Endodermal cell (in vitro differentiated cells): ENCODE measurements at regions not wholly inside any gene's neighbourhood (a gene's known extent, or its start where the extent isn't known, plus 50 kb on each side); places are given as distances from the start of the nearest gene placed in this dataset.

Experiments used
- DNase-seq: peaks from one replicate; pipeline ENCODE4 v3.0.0-alpha.2; 2017
- H3K27ac ChIP-seq: 2 replicates; pipeline ENCODE4 v1.5.1; 2013; ENCODE audit warnings: mild to moderate bottlenecking, low read depth, low read length, moderate library complexity
- H3K27me3 ChIP-seq: 2 replicates; pipeline ENCODE4 v1.6.1; 2013; ENCODE audit warnings: mild to moderate bottlenecking, low read length, moderate library complexity; ENCODE audit not compliant: insufficient read depth, control insufficient read depth, poor library complexity, severe bottlenecking
- H3K36me3 ChIP-seq: 2 replicates; pipeline ENCODE4 v1.7.0; 2013; ENCODE audit warnings: mild to moderate bottlenecking, low read length, moderate library complexity; ENCODE audit not compliant: control insufficient read depth, insufficient read depth
- H3K4me1 ChIP-seq: one replicate; pipeline ENCODE4 v1.7.0; 2013; ENCODE audit warnings: low read length; ENCODE audit not compliant: control insufficient read depth, insufficient read depth
- H3K4me3 ChIP-seq: 2 replicates; pipeline ENCODE4 v1.5.1; 2013; ENCODE audit warnings: mild to moderate bottlenecking, low read length, moderate library complexity
- H3K9ac ChIP-seq: 2 replicates; pipeline ENCODE4 v1.6.1; 2013; ENCODE audit warnings: mild to moderate bottlenecking, low read length, moderate library complexity; ENCODE audit not compliant: poor library complexity, severe bottlenecking; ENCODE audit errors: extremely low read depth
- H3K9me3 ChIP-seq: 2 replicates; pipeline ENCODE4 v1.6.1; 2013; ENCODE audit warnings: mild to moderate bottlenecking, low read length, moderate library complexity; ENCODE audit not compliant: control insufficient read depth
- H3K27ac Mint-ChIP-seq: 2 replicates; pipeline ENCODE4 v1.8.0; 2020; ENCODE audit warnings: mixed read lengths
- H3K27me3 Mint-ChIP-seq: 2 replicates; pipeline ENCODE4 v1.8.0; 2021; ENCODE audit warnings: mild to moderate bottlenecking, mixed read lengths; ENCODE audit not compliant: insufficient read depth
- H3K36me3 Mint-ChIP-seq: 2 replicates; pipeline ENCODE4 v1.8.0; 2020; ENCODE audit warnings: low read depth, mixed read lengths
- H3K4me1 Mint-ChIP-seq: 2 replicates; pipeline ENCODE4 v1.8.0; 2020; ENCODE audit warnings: mixed read lengths
- H3K4me3 Mint-ChIP-seq: 2 replicates; pipeline ENCODE4 v1.8.0; 2020; ENCODE audit warnings: mild to moderate bottlenecking, moderate library complexity, mixed read lengths
- H3K9me3 Mint-ChIP-seq: 2 replicates; pipeline ENCODE4 v1.8.0; 2020; ENCODE audit warnings: mild to moderate bottlenecking, mixed read lengths
- WGBS, 2 experiments: methylation state at CpG; one replicate each; pipeline versions ENCODE4 v1.1.5 to v1.1.7; 2013; ENCODE audit warnings: missing lambda C conversion rate in 2 of 2, mixed read lengths in 1 of 2; ENCODE audit not compliant: insufficient coverage in 1 of 2, insufficient read length in 1 of 2; 5-methylcytosine and 5-hydroxymethylcytosine counted together
- TF ChIP-seq, protein P1 (sequence below): fragments of 200-600 bp; sonication (generic); conservative IDR thresholded peaks from 2 replicates; pipeline ENCODE4 v1.5.0; 2021; ENCODE audit warnings: antibody characterized with exemption, mild to moderate bottlenecking

DNA sequence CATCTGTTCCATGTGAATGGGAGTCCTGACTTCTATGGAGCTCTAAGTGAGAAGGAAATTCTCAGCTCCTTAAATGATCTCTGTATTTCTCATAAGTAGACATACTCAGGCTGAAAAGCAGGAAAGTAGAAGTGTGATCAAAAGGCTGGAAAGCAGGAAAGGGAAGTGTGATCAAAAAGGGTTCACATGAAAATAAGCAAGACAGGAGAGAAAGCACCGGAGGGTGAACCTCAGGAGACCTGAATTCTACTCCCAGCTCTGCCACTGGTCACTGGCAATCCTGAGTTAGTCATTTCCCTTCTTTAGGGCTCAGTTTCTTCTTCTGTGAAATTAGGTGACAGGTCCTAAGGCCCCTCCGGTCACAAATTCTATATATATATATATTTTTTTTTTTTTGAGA, 55.5 kb upstream of the TRERF1 start:
- 0% methylated on average over 1 of the region's 2 CpGs for WGBS, 2 experiments
- TF ChIP-seq, protein P1, sequence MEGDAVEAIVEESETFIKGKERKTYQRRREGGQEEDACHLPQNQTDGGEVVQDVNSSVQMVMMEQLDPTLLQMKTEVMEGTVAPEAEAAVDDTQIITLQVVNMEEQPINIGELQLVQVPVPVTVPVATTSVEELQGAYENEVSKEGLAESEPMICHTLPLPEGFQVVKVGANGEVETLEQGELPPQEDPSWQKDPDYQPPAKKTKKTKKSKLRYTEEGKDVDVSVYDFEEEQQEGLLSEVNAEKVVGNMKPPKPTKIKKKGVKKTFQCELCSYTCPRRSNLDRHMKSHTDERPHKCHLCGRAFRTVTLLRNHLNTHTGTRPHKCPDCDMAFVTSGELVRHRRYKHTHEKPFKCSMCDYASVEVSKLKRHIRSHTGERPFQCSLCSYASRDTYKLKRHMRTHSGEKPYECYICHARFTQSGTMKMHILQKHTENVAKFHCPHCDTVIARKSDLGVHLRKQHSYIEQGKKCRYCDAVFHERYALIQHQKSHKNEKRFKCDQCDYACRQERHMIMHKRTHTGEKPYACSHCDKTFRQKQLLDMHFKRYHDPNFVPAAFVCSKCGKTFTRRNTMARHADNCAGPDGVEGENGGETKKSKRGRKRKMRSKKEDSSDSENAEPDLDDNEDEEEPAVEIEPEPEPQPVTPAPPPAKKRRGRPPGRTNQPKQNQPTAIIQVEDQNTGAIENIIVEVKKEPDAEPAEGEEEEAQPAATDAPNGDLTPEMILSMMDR = no peak
- no peaks in the 10 kb centered on the region for H3K36me3 ChIP-seq
- H3K4me3 ChIP-seq = no peak overlapping the region
- no peak overlapping the region for H3K4me3 Mint-ChIP-seq
- H3K27me3 Mint-ChIP-seq = no peaks in the 10 kb centered on the region
- H3K9ac ChIP-seq = no peak overlapping the region
- no peak for DNase-seq
- H3K27me3 ChIP-seq = no peaks in the 10 kb centered on the region
- no peaks in the 10 kb centered on the region for H3K4me1 Mint-ChIP-seq
- H3K27ac ChIP-seq = no peak overlapping the region
- no peaks in the 10 kb centered on the region for H3K4me1 ChIP-seq
- no peak overlapping the region for H3K27ac Mint-ChIP-seq
- no peaks in the 10 kb centered on the region for H3K36me3 Mint-ChIP-seq
- no peaks in the 10 kb centered on the region for H3K9me3 Mint-ChIP-seq
- no peaks in the 10 kb centered on the region for H3K9me3 ChIP-seq

DNA sequence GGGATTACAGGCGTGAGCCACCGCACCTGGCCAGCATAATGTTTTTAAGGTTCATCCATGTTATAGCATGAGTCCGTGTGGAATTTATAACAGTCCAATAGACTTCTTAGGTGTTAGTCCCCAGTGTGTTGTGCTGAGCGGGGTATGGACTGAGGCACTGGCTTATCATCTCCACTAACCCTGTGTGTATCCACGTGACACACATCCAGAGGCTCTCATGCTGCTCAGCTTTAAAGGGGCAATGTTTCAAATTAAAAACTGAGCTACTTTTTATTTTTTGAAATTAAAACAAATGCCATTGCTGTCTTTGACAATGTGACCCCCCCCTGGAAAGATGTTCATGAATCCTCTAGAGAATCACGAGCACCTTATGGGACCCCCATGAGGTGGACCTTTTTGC, 54.3 kb upstream of the TRERF1 start:
- no peak for DNase-seq
- Histone ChIP-seq H3K27me3 (no peaks in the 10 kb centered on the region), H3K27ac (no peak overlapping the region), H3K9ac (no peak overlapping the region), H3K36me3 (no peaks in the 10 kb centered on the region), H3K4me3 (no peak overlapping the region), H3K9me3 (no peaks in the 10 kb centered on the region), H3K4me1 (no peaks in the 10 kb centered on the region)
- H3K27ac Mint-ChIP-seq = no peak overlapping the region
- no peaks in the 10 kb centered on the region for H3K27me3 Mint-ChIP-seq
- no peak overlapping the region for H3K4me3 Mint-ChIP-seq
- H3K9me3 Mint-ChIP-seq = no peaks in the 10 kb centered on the region
- no peaks in the 10 kb centered on the region for H3K36me3 Mint-ChIP-seq
- H3K4me1 Mint-ChIP-seq = no peaks in the 10 kb centered on the region
- TF ChIP-seq, protein P1 = no peak
- 92 to 94% methylated on average over 6 of the region's 6 CpGs for WGBS, 2 experiments

DNA sequence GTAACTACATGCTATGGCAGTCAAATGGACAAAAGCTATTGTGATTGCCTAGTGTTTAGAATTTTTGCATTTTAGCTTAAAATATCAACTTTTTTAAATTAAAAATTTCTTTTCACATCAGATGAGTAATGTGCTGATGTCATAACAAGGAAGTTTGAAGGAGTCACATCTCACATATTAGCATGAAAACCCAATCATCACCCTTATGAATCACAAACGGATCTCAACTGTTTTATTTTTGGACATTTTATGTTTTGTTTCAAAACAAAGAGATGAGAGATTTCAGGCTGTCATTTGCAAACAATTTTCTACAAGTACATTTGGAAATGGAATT, 53.6 kb upstream of the TRERF1 start:
- H3K27ac ChIP-seq = no peak overlapping the region
- no peaks in the 10 kb centered on the region for H3K9me3 Mint-ChIP-seq
- no peak for DNase-seq
- no peaks in the 10 kb centered on the region for H3K9me3 ChIP-seq
- H3K4me1 ChIP-seq = no peaks in the 10 kb centered on the region
- no peaks in the 10 kb centered on the region for H3K27me3 ChIP-seq
- no peak overlapping the region for H3K4me3 Mint-ChIP-seq
- no peaks in the 10 kb centered on the region for H3K36me3 Mint-ChIP-seq
- TF ChIP-seq, protein P1 = no peak
- H3K4me1 Mint-ChIP-seq = no peaks in the 10 kb centered on the region
- no peaks in the 10 kb centered on the region for H3K36me3 ChIP-seq
- no peak overlapping the region for H3K27ac Mint-ChIP-seq
- no peak overlapping the region for H3K9ac ChIP-seq
- H3K4me3 ChIP-seq = no peak overlapping the region
- no peaks in the 10 kb centered on the region for H3K27me3 Mint-ChIP-seq
- WGBS, 2 experiments = 90% methylated on average over 1 of the region's 1 CpG; no CpG with 5 or more reads in 1 of the 2 experiments
